ENCODE measurements at regions not wholly inside any gene's neighbourhood (a gene's known extent, or its start where the extent isn't known, plus 50 kb on each side); places are given as distances from the start of the nearest gene placed in this dataset.

GRCh38 chr7:24438232-24438631 is 135.0 kb upstream of the PALS2 start:
- TF ChIP-seq CTCF (IDR thresholded peaks at IDR 0.05), result no peak

GRCh38 chr7:24440892-24441291 is 132.4 kb upstream of the PALS2 start:
- no peak for TF ChIP-seq CTCF (IDR thresholded peaks at IDR 0.05)

- no peak for TF ChIP-seq CTCF (IDR thresholded peaks at IDR 0.05)
Measured at GRCh38 chr7:24441314-24442027, 131.8 kb upstream of the PALS2 start.

GRCh38 chr7:24442170-24442777 is 131.0 kb upstream of the PALS2 start:
- TF ChIP-seq CTCF (IDR thresholded peaks at IDR 0.05), result no peak

GRCh38 chr7:24444666-24445440 is 128.4 kb upstream of the PALS2 start:
- TF ChIP-seq CTCF (IDR thresholded peaks at IDR 0.05), result no peak

- no peak for TF ChIP-seq CTCF (IDR thresholded peaks at IDR 0.05)
Measured at GRCh38 chr7:24448038-24448437, 125.2 kb upstream of the PALS2 start.

- no peak for TF ChIP-seq CTCF (IDR thresholded peaks at IDR 0.05)
Measured at GRCh38 chr7:24455813-24456525, 117.3 kb upstream of the PALS2 start.

Data from LNCAP (cell line).